K562 (cell line): ENCODE measurements at regions not wholly inside any gene's neighbourhood (a gene's known extent, or its start where the extent isn't known, plus 50 kb on each side); places are given as distances from the start of the nearest gene placed in this dataset.

Experiments used
- ESRRA ChIP-seq: fragments of 450-650 bp; IDR thresholded peaks from 2 replicates; pipeline ENCODE4 v1.6.1; 2014; ENCODE audit warnings: low read depth, mild to moderate bottlenecking, moderate library complexity, borderline replicate concordance
- FOXM1 ChIP-seq, 2 experiments: fragments of 450-650 bp in 1 of 2; sonication (generic) in 1 of 2; formaldehyde crosslinking in 1 of 2; IDR thresholded peaks; 2 replicates each; pipeline versions ENCODE4 v1.6.1 to v1.9.0; 2017 to 2022; ENCODE audit warnings: low read depth in 2 of 2, mild to moderate bottlenecking in 2 of 2, missing genetic modification reagents in 1 of 2, moderate library complexity in 1 of 2
- RAD21 ChIP-seq, 2 experiments: fragments of 250-450 bp in 1 of 2; fragments of 450-650 bp in 1 of 2; sonication (Bioruptor Pico) in 1 of 2; formaldehyde crosslinking in 1 of 2; IDR thresholded peaks in 1 of 2; conservative IDR thresholded peaks in 1 of 2; 2 replicates each; pipeline versions ENCODE4 v1.4.0 to v1.8.0; 2020 to 2022; ENCODE audit warnings: mild to moderate bottlenecking in 2 of 2, moderate library complexity in 1 of 2
- SP1 ChIP-seq: sonication (generic); formaldehyde crosslinking; IDR thresholded peaks from 2 replicates; pipeline ENCODE4 v1.8.1; 2022; ENCODE audit warnings: mild to moderate bottlenecking, missing genetic modification reagents
- TOE1 ChIP-seq, 2 experiments: fragments of 450-650 bp in 1 of 2; sonication (generic) in 1 of 2; formaldehyde crosslinking in 1 of 2; IDR thresholded peaks; 2 replicates each; pipeline versions ENCODE4 v1.7.1 to v1.8.0; 2016 to 2022; ENCODE audit warnings: borderline replicate concordance in 2 of 2, mild to moderate bottlenecking in 2 of 2, antibody characterized with exemption in 1 of 2, inconsistent platforms in 1 of 2, low read depth in 1 of 2, missing genetic modification reagents in 1 of 2, moderate library complexity in 1 of 2
- ZNF184 ChIP-seq: sonication (generic); formaldehyde crosslinking; IDR thresholded peaks from 2 replicates; pipeline ENCODE4 v1.5.0; 2020; ENCODE audit warnings: missing genetic modification reagents
- ZNF431 ChIP-seq: sonication (generic); formaldehyde crosslinking; IDR thresholded peaks from 2 replicates; pipeline ENCODE4 v1.8.0; 2022; ENCODE audit warnings: mild to moderate bottlenecking, missing genetic modification reagents
- TF ChIP-seq, protein P1 (sequence below): fragments of 450-650 bp; formaldehyde crosslinking; IDR thresholded peaks from 2 replicates; pipeline ENCODE4 v1.4.0; 2022; ENCODE audit warnings: mild to moderate bottlenecking, moderate library complexity

DNA sequence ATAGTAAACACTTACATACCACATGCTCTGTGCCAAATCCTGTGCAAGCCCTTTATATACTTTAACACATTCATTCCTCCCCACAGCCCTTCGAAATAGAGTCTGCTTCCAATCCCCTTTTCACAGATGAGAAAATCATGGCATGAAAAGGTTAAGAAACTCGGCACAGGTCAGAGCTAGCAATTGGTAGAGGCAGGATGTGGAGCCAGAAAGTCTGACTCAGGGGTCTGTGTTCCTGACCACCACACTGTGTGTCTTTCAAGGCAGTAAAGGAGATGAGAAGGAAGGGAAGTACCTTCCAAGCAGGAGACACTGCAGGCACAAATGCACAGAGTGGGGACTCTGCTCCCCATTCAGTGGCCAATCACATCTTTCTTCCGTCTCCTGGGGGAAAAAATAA, 61.1 kb downstream of the SCN11A start:
- TF ChIP-seq SP1 (no peak), TOE1 (IDR thresholded peaks at IDR 0.05; ENCODE audit: borderline replicate concordance) (no peak), TOE1 (CRISPR knock-in tag; IDR thresholded peaks at IDR 0.05; ENCODE audit: borderline replicate concordance, low read depth) (no peak), FOXM1 (IDR thresholded peaks at IDR 0.05; ENCODE audit: low read depth) (no peak), FOXM1 (CRISPR knock-in tag; IDR thresholded peaks at IDR 0.05; ENCODE audit: low read depth) (no peak), ESRRA (no peak), RAD21 (CRISPR knock-in tag; conservative IDR thresholded peaks at IDR 0.05 in 1 of 2, IDR thresholded peaks at IDR 0.05 in 1 of 2) (no peak), ZNF431 (CRISPR knock-in tag) (no peak), ZNF184 (CRISPR knock-in tag) (no peak)
- TF ChIP-seq, protein P1, sequence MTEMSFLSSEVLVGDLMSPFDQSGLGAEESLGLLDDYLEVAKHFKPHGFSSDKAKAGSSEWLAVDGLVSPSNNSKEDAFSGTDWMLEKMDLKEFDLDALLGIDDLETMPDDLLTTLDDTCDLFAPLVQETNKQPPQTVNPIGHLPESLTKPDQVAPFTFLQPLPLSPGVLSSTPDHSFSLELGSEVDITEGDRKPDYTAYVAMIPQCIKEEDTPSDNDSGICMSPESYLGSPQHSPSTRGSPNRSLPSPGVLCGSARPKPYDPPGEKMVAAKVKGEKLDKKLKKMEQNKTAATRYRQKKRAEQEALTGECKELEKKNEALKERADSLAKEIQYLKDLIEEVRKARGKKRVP (CRISPR knock-in tag), result no peak
